HG03064 (cell line): ENCODE measurements at regions not wholly inside any gene's neighbourhood (a gene's known extent, or its start where the extent isn't known, plus 50 kb on each side); places are given as distances from the start of the nearest gene placed in this dataset.
A peak's percentile ranks its signal among the peaks of the same experiment; 100 is the strongest.

Source experiments
- ATAC-seq: cut with Tn5 transposase; IDR thresholded peaks from one replicate; pipeline ENCODE4 v1.9.1; 2021; ENCODE audit warnings: low read depth; ENCODE audit not compliant: unreplicated experiment

- ATAC-seq = no peak
These were observed 213.3 kb upstream of the HTR2A start for GRCh38 chr13:47110141-47110540.

- peak; percentile 85 for ATAC-seq
These were observed 212.2 kb upstream of the HTR2A start for GRCh38 chr13:47109028-47109427.

DNA sequence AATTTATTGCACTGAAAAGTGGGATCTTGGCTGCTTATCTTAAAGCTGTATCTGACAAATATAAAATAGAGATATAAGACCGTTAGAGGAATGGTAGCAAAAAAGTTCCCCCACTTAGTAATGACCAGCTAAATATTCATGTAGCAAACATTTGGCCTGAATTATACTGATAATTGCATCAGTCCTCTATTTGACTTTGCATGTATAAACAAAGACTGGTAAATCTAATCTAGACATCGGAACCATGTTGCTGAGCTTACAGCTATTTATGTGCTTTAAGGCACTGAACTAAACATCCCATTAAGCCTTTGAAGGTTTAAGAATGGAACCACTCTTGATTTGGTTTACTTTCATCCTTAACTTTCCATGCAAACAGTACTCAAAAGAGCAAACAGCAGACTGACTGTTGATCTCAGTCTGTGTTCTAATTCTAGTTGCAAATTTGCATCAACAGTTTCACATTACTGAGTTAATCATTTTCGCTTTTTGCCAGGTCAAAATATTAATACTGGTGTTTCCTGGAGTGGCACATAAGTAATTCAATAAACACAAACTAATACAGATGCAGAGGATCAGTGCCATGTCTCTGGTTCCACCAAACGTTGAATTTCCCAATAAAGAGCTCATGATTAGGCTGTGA lies 203.5 kb upstream of the HTR2A start:
- ATAC-seq = peak; percentile 88

- peak; percentile 94 for ATAC-seq
These were observed 198.0 kb upstream of the HTR2A start for GRCh38 chr13:47094734-47095434.

- ATAC-seq = no peak
These were observed 195.3 kb upstream of the HTR2A start for GRCh38 chr13:47092202-47092601.

GRCh38 chr13:47087841-47088240 lies 191.0 kb upstream of the HTR2A start:
- ATAC-seq = no peak

DNA sequence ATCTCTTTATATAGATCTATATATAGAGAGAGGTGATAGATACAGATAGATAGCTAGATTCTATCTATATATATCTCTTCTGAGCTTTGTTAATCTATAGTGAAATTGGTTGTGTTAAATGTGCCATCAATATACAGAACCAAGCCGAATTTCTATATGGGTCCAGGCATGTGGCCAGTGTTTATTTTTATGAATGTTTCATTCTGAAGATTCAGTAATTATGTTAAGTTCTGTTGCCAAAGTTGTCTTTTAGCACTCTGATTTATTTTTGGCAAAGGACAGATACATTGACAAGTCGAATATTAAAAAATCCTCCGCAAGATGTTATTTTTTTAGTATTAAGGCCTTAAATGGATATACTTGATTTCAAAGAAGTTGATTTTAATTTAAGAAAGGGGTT lies 190.4 kb upstream of the HTR2A start:
- ATAC-seq = no peak

GRCh38 chr13:47085346-47085745 lies 188.5 kb upstream of the HTR2A start:
- ATAC-seq = no peak

DNA sequence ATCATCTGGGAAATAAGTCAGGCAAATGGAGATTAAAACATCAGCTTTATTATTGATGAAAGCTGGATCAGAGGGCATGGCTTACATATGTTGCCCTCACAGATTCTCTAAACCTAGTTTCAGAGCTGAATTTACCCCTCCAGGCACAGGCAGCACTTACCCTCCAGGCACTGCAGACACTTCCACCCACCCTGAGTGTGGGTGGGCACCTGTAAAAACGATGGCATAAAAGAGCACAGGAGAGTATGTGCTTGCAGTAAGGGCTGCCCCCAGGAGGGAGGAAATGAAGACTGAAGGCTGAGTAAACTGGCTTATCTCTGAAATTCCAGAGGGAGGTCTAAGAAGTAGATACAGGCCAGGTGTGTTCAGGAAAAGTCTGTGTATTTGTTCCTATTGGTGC lies 185.0 kb upstream of the HTR2A start:
- ATAC-seq = no peak

DNA sequence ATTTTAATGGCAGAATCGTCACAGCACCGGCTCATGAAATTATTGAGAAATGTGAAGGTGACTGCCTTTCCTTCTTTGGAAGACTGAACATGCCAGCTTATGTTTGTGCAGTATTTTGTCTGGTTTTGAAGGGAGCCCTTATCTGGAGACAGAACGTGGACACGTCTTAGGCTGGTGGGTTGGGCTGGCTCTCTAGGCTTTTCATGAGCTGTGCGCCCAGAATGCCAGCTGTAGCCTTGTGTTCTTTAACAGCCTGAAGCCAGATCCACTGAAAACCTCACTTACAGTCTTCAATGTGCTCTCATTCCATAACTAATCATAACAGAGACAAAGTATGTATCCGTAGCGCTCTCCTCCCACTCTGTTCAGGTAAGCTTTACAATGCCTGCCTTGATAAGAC lies 184.4 kb upstream of the HTR2A start:
- ATAC-seq = no peak

DNA sequence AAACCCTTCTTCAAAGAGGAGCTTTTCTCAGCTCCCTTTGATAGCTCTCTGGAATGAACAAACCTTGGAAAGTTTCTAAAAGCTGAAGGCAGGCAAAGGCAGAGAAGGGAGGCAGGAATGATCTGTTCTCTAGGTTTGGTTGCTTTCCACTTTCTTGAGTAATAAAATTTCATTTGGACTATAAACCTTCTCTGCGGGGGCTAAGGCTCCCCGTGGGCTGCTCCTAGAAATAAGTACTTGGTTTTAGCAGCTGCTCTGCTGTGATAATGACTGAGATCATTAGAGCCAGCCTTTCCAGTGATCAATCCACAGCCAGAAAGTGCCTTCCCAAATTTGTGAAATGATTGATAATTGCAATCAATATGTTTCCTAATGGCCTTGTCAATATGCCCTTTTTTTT lies 183.8 kb upstream of the HTR2A start:
- no peak for ATAC-seq

DNA sequence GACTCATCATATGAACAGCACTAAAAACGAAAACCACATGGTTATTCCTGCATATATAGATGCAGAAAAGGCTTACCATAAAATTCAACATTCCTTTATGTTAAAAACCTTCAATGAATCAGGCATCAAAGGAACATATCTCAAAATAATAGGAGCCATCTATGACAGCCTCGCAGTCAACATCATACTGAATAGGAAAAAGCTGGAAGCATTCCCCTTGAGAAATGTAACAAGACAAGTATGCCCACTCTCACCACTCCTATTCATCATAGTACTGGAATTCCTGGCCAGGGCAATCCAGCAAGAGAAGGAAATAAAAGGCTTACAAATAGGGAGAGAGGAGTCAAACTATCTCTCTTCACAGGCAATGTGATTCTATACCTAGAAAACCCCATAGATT lies 179.6 kb upstream of the HTR2A start:
- ATAC-seq = no peak

DNA sequence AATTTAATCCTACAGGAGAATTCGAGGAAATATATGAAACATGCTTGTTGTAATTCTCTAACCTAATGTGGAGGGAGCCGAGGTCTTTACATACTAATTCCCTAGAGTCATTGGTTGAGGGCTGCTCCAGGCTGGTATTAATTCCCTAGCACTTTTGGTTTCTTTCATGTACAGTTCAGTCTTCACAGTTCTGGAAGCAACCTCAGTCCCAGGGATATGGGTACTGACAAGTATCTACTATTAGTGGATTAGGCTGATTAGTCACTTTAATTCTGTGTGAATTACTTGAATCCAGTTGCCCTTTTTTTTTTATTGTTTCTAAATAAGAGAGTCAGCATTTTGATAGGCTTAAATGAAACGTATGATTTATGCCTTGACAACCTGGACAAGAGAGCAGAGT lies 172.3 kb upstream of the HTR2A start:
- no peak for ATAC-seq

DNA sequence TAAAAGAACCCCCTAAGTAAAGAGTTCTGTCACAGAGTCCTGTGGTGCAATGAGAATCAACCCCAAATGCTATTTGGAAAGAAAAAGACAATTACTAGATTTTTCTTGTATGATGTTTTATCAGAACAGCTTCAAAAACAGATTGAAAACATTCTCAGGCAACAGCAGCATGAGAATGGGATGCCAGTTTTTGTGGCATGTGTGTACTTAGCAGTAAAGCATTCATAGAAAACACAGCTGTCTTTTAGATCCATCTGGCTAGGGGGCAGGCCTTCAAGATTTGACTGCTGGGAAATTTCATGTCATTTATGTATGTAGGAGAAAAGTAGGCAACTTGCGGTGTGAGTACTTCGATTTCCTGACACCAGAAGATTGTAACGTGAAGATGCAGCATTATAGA lies 170.5 kb upstream of the HTR2A start:
- no peak for ATAC-seq

- ATAC-seq = no peak
These were observed 169.4 kb upstream of the HTR2A start for GRCh38 chr13:47066226-47066625.

DNA sequence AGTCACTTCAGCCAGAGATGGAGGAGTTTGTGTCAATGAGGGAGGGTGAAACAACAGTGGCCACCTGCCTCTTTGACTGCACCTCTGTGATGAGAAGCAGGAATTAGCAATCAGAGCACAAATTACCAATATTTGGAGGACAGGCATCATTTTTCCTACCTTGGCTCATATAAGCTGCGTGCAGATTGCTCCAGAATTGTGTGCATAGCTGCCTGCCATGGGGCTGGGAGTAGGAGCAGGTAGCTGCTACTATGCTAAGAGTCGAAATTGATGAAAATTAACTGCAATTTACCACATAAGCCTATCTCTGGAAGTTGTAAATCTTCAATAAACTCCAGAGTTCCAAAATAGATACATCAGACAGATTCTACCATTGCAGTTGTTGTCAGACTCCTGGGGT lies 167.5 kb upstream of the HTR2A start:
- ATAC-seq = no peak

GRCh38 chr13:47049276-47049989 lies 152.6 kb upstream of the HTR2A start:
- no peak for ATAC-seq

DNA sequence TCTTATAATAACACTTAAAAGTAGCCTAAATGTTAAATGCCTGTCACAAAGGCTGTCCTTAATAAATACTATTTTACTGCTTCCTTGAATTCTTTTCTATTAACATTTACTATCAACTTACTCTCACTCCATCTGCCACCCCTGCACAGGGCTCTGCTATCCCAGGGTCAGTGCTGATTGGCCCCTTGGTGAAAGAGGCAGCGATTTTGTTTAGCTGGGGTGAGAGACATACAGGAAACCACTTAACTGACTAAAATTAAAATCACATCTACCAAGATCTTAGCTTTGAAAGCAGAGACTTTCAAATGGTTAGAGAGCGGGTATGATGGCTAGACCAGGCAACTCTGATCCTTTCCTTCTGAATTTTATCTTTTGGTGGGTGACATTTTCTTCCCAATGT lies 149.9 kb upstream of the HTR2A start:
- no peak for ATAC-seq

- no peak for ATAC-seq
These were observed 148.0 kb upstream of the HTR2A start for GRCh38 chr13:47044842-47045241.

GRCh38 chr13:47039106-47039505 lies 142.3 kb upstream of the HTR2A start:
- ATAC-seq = no peak

GRCh38 chr13:47038188-47038587 lies 141.3 kb upstream of the HTR2A start:
- no peak for ATAC-seq
